CD4-positive, alpha-beta memory T cell (primary cell): ENCODE measurements at regions not wholly inside any gene's neighbourhood (a gene's known extent, or its start where the extent isn't known, plus 50 kb on each side); places are given as distances from the start of the nearest gene placed in this dataset.

Experiments
- CTCF ChIA-PET: fragments of 350-600 bp; sonication (Branson Sonifier 250); formaldehyde crosslinking; loops from one replicate; lab custom pipeline; 2021; ENCODE audit warnings: inconsistent platforms; ENCODE audit not compliant: partially characterized antibody; lab: Charles Lee
- POLR2A ChIA-PET: fragments of 350-600 bp; sonication (Branson Sonifier 250); formaldehyde crosslinking; loops from one replicate; lab custom pipeline; 2021; ENCODE audit not compliant: partially characterized antibody; lab: Charles Lee
- DNase-seq, 5 donors: peaks; one replicate each; pipeline versions ENCODE4 v3.0.0 to v3.0.0-alpha.2; 2020 to 2022; ENCODE audit warnings: mixed read lengths in 1 of 5
- H3K27ac ChIP-seq: one replicate; pipeline ENCODE4 v1.7.0; 2013; ENCODE audit warnings: low read depth, low read length
- H3K27me3 ChIP-seq: 2 replicates; pipeline ENCODE4 v1.7.0; 2013; ENCODE audit warnings: mild to moderate bottlenecking, low read length, moderate library complexity; ENCODE audit not compliant: insufficient read depth
- H3K36me3 ChIP-seq: 2 replicates; pipeline ENCODE4 v1.7.0; 2013; ENCODE audit warnings: mild to moderate bottlenecking, low read length, moderate library complexity; ENCODE audit not compliant: insufficient read depth
- H3K4me1 ChIP-seq: 2 replicates; pipeline ENCODE4 v1.7.0; 2013; ENCODE audit warnings: mild to moderate bottlenecking, low read length, moderate library complexity; ENCODE audit not compliant: insufficient read depth
- H3K4me3 ChIP-seq, 2 donors: one replicate each; pipeline ENCODE4 v1.7.0; 2013; ENCODE audit warnings: low read length in 2 of 2, mild to moderate bottlenecking in 1 of 2
- H3K9me3 ChIP-seq, 2 donors: one replicate each; pipeline ENCODE4 v1.7.0; 2013; ENCODE audit warnings: low read length in 2 of 2, control low read depth in 1 of 2; ENCODE audit not compliant: control insufficient read depth in 1 of 2
- H3K27ac Mint-ChIP-seq, 7 donors: one replicate each; pipeline ENCODE4 v1.8.0; 2020 to 2021; ENCODE audit warnings: mixed read lengths in 7 of 7, mild to moderate bottlenecking in 6 of 7, inconsistent platforms in 3 of 7, moderate library complexity in 3 of 7
- H3K27me3 Mint-ChIP-seq, 2 donors: one replicate each; pipeline ENCODE4 v1.8.0; 2020 to 2021; ENCODE audit warnings: mixed read lengths in 2 of 2
- H3K36me3 Mint-ChIP-seq, 2 donors: one replicate each; pipeline ENCODE4 v1.8.0; 2020 to 2021; ENCODE audit warnings: mixed read lengths in 2 of 2, inconsistent platforms in 1 of 2, mild to moderate bottlenecking in 1 of 2
- H3K4me1 Mint-ChIP-seq, 4 donors: one replicate each; pipeline ENCODE4 v1.8.0; 2020 to 2021; ENCODE audit warnings: mixed read lengths in 4 of 4, mild to moderate bottlenecking in 1 of 4
- H3K4me3 Mint-ChIP-seq, 8 donors: one replicate each; pipeline ENCODE4 v1.8.0; 2020 to 2021; ENCODE audit warnings: mixed read lengths in 8 of 8, mild to moderate bottlenecking in 7 of 8, moderate library complexity in 6 of 8, inconsistent platforms in 3 of 8
- H3K9me3 Mint-ChIP-seq, 8 donors: one replicate each; pipeline ENCODE4 v1.8.0; 2020 to 2021; ENCODE audit warnings: mixed read lengths in 8 of 8, mild to moderate bottlenecking in 5 of 8, inconsistent platforms in 3 of 8, moderate library complexity in 1 of 8
- intact Hi-C: fragments of 100-400 bp; cut with micrococcal nuclease; formaldehyde crosslinking; loops from one replicate; pipeline ENCODE4 v1.15.1; 2023

GRCh38 chr13:75196147-75196837, 285.7 kb downstream of the TBC1D4 start:
- H3K4me1 Mint-ChIP-seq: no peaks in the 10 kb centered on the region
- Histone ChIP-seq H3K9me3 (no peaks in the 10 kb centered on the region), H3K27ac (no peak overlapping the region), H3K4me3 (no peak overlapping the region), H3K27me3 (no peaks in the 10 kb centered on the region), H3K4me1 (no peaks in the 10 kb centered on the region), H3K36me3 (no peaks in the 10 kb centered on the region)
- no peaks in the 10 kb centered on the region for H3K9me3 Mint-ChIP-seq
- intact Hi-C loops: no loop called here
- peaks cover 9 to 21% of the 10 kb centered on the region in 2 donors for H3K27me3 Mint-ChIP-seq
- no peak overlapping the region for H3K27ac Mint-ChIP-seq
- H3K4me3 Mint-ChIP-seq: no peak overlapping the region
- no peak for DNase-seq
- H3K36me3 Mint-ChIP-seq: no peaks in the 10 kb centered on the region
- ChIA-PET CTCF (no interaction called here), POLR2A (no interaction called here)

DNA sequence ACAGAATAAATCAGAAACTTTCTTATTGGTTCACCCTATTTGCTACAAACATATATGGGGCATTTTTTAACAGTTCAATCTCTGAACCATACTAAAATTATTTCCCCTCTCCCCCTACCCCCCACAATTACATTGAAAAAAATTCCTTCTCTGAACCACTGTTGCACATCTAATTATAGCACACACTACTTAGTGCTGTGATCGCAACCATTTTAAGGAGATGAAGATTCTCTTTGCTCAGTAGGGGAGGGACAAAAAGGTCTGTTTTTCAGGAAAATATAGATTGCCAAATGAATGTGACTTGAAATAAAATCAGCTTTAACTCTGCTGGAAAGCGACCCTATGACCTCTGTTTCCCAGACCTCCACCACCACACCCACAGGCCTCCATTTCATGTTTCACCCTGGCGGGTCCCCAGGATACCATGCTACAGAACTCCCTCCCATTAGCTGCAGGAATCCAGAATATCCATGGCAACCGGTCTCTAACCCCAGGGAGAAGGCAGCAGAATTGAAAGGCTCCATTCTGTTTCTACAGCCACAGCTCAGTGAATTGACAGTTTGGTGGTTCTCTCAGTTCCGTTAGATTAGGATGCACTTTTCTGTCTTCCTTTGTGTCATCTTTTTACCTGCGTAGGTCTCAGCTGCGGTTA, 286.3 kb downstream of the TBC1D4 start:
- Histone ChIP-seq H3K27me3 (no peaks in the 10 kb centered on the region), H3K4me1 (no peaks in the 10 kb centered on the region), H3K27ac (no peak overlapping the region), H3K4me3 (no peak overlapping the region), H3K36me3 (no peaks in the 10 kb centered on the region), H3K9me3 (no peaks in the 10 kb centered on the region)
- ChIA-PET POLR2A (no interaction called here), CTCF (no interaction called here)
- intact Hi-C loops: no loop called here
- DNase-seq: no peak
- Mint-ChIP-seq H3K27ac (no peak overlapping the region), H3K9me3 (no peaks in the 10 kb centered on the region), H3K36me3 (no peaks in the 10 kb centered on the region), H3K4me3 (no peak overlapping the region), H3K27me3 (peaks cover 11 to 21% of the 10 kb centered on the region in 2 donors), H3K4me1 (no peaks in the 10 kb centered on the region)

GRCh38 chr13:75194717-75195462, 287.1 kb downstream of the TBC1D4 start:
- peaks cover 11 to 21% of the 10 kb centered on the region in 2 donors for H3K27me3 Mint-ChIP-seq
- ChIA-PET CTCF (no interaction called here), POLR2A (no interaction called here)
- H3K36me3 Mint-ChIP-seq: no peaks in the 10 kb centered on the region
- intact Hi-C loops: no loop called here
- H3K27ac ChIP-seq: no peak overlapping the region
- H3K27ac Mint-ChIP-seq: no peak overlapping the region
- H3K4me3 Mint-ChIP-seq: no peak overlapping the region
- H3K9me3 ChIP-seq: no peaks in the 10 kb centered on the region
- no peaks in the 10 kb centered on the region for H3K9me3 Mint-ChIP-seq
- no peak for DNase-seq
- no peaks in the 10 kb centered on the region for H3K36me3 ChIP-seq
- no peak overlapping the region for H3K4me3 ChIP-seq
- H3K4me1 Mint-ChIP-seq: no peaks in the 10 kb centered on the region
- no peaks in the 10 kb centered on the region for H3K4me1 ChIP-seq
- no peaks in the 10 kb centered on the region for H3K27me3 ChIP-seq

DNA sequence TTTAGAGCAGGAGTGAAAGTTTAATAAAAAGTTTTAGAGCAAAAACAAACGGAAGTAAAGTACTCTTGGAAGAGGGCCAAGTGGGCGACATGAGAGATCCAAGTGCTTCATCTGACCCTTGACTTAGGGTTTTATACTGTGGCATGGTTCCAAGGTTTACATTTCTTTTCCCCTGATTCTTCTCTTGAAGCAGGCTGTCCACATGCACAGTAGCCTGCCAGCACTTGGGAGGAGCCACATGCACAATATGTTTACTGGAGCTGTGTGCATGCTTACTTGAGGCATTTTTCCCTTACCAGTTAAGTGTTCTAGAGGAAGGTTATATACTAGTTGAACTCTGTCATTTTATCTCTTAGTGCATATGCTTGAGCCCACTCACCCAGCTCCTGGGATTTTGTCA, 295.6 kb downstream of the TBC1D4 start:
- H3K4me1 Mint-ChIP-seq: no peaks in the 10 kb centered on the region
- ChIA-PET CTCF (no interaction called here), POLR2A (no interaction called here)

GRCh38 chr13:75181906-75182305, 300.1 kb downstream of the TBC1D4 start:
- no peak for DNase-seq
- H3K4me1 ChIP-seq: no peaks in the 10 kb centered on the region
- no peaks in the 10 kb centered on the region for H3K27me3 ChIP-seq
- Mint-ChIP-seq H3K9me3 (peaks cover 4 to 28% (median 22%) of the 10 kb centered on the region in 8 donors), H3K36me3 (peaks cover 0 to 4% of the 10 kb centered on the region in 2 donors), H3K27ac (no peak overlapping the region), H3K27me3 (peaks cover 4 to 7% of the 10 kb centered on the region in 2 donors), H3K4me3 (no peak overlapping the region), H3K4me1 (no peaks in the 10 kb centered on the region)
- ChIA-PET CTCF (no interaction called here), POLR2A (no interaction called here)
- no peak overlapping the region for H3K27ac ChIP-seq
- no peaks in the 10 kb centered on the region for H3K36me3 ChIP-seq
- intact Hi-C loops: no loop called here
- no peak overlapping the region for H3K4me3 ChIP-seq
- no peaks in the 10 kb centered on the region for H3K9me3 ChIP-seq

More for the DNA sequence above, 295.6 kb downstream of the TBC1D4 start:
- Mint-ChIP-seq H3K36me3 (peaks cover 0 to 4% of the 10 kb centered on the region in 2 donors), H3K27ac (no peak overlapping the region), H3K4me3 (no peak overlapping the region), H3K9me3 (peaks cover 4 to 28% (median 22%) of the 10 kb centered on the region in 8 donors), H3K27me3 (peaks cover 8 to 11% of the 10 kb centered on the region in 2 donors)
- H3K4me1 ChIP-seq: no peaks in the 10 kb centered on the region
- H3K9me3 ChIP-seq: no peaks in the 10 kb centered on the region
- no peak overlapping the region for H3K27ac ChIP-seq
- DNase-seq: no peak
- no peak overlapping the region for H3K4me3 ChIP-seq
- intact Hi-C loops: no loop called here
- H3K27me3 ChIP-seq: no peaks in the 10 kb centered on the region
- no peaks in the 10 kb centered on the region for H3K36me3 ChIP-seq

- peaks cover 0 to 4% of the 10 kb centered on the region in 2 donors for H3K36me3 Mint-ChIP-seq
- H3K9me3 Mint-ChIP-seq: peaks cover 7 to 31% (median 25%) of the 10 kb centered on the region in 8 donors
- H3K4me1 Mint-ChIP-seq: no peaks in the 10 kb centered on the region
- H3K4me3 Mint-ChIP-seq: no peak overlapping the region
- intact Hi-C loops: no loop called here
- DNase-seq: no peak
- CTCF ChIA-PET: no interaction called here
- Histone ChIP-seq H3K27ac (no peak overlapping the region), H3K36me3 (no peaks in the 10 kb centered on the region), H3K9me3 (no peaks in the 10 kb centered on the region), H3K27me3 (no peaks in the 10 kb centered on the region), H3K4me1 (no peaks in the 10 kb centered on the region), H3K4me3 (no peak overlapping the region)
- POLR2A ChIA-PET: no interaction called here
- H3K27ac Mint-ChIP-seq: no peak overlapping the region
- H3K27me3 Mint-ChIP-seq: peaks cover 4 to 8% of the 10 kb centered on the region in 2 donors
These were observed 301.0 kb downstream of the TBC1D4 start for GRCh38 chr13:75180805-75181455.

GRCh38 chr13:75178436-75178835, 303.5 kb downstream of the TBC1D4 start:
- ChIA-PET CTCF (interaction anchor here (1.0 kb wide), 1 partner anchor 11 kb away, joined by 3 read pairs; no protein-coding TSS in a partner anchor), POLR2A (no interaction called here)
- Histone ChIP-seq H3K27ac (no peak overlapping the region), H3K9me3 (no peaks in the 10 kb centered on the region), H3K4me1 (no peaks in the 10 kb centered on the region), H3K36me3 (no peaks in the 10 kb centered on the region), H3K4me3 (no peak overlapping the region), H3K27me3 (no peaks in the 10 kb centered on the region)
- no peak for DNase-seq
- H3K36me3 Mint-ChIP-seq: no peaks in the 10 kb centered on the region
- H3K4me1 Mint-ChIP-seq: no peaks in the 10 kb centered on the region
- no peak overlapping the region for H3K4me3 Mint-ChIP-seq
- intact Hi-C loops: no loop called here
- no peak overlapping the region for H3K27ac Mint-ChIP-seq
- H3K27me3 Mint-ChIP-seq: peaks cover 3 to 6% of the 10 kb centered on the region in 2 donors
- H3K9me3 Mint-ChIP-seq: peaks cover 5 to 18% (median 12%) of the 10 kb centered on the region in 8 donors
